Testis (tissue), 2 donors: ENCODE measurements at regions not wholly inside any gene's neighbourhood (a gene's known extent, or its start where the extent isn't known, plus 50 kb on each side); places are given as distances from the start of the nearest gene placed in this dataset.
A peak's percentile ranks its signal among the peaks of the same experiment; 100 is the strongest.

Experiments
- DNase-seq: peaks from one replicate; pipeline ENCODE4 v3.0.0-alpha.2; 2019
- H3K27ac ChIP-seq, 2 donors: fragments of 200-600 bp; sonication (generic); one replicate each; pipeline ENCODE4 v1.5.1; 2019
- H3K27me3 ChIP-seq: fragments of 200-600 bp; sonication (generic); one replicate; pipeline ENCODE4 v1.5.1; 2019
- H3K36me3 ChIP-seq: fragments of 200-600 bp; sonication (generic); one replicate; pipeline ENCODE4 v1.5.1; 2017; ENCODE audit warnings: low read depth; ENCODE audit errors: missing control alignments
- H3K4me1 ChIP-seq: fragments of 200-600 bp; sonication (generic); one replicate; pipeline ENCODE4 v1.5.1; 2019
- H3K4me3 ChIP-seq, 2 donors: fragments of 200-600 bp; sonication (generic); one replicate each; pipeline ENCODE4 v1.5.1; 2017 to 2019
- H3K9me3 ChIP-seq: fragments of 200-600 bp; sonication (generic); one replicate; pipeline ENCODE4 v1.5.1; 2017
- CTCF ChIP-seq, 3 experiments: fragments of 450-650 bp in 2 of 3; fragments of 200-600 bp in 1 of 3; sonication (generic) in 1 of 3; IDR thresholded peaks; one replicate each; pipeline ENCODE4 v1.5.1; 2016 to 2019; ENCODE audit warnings: antibody characterized with exemption in 3 of 3, mild to moderate bottlenecking in 2 of 3, moderate library complexity in 1 of 3
- POLR2A ChIP-seq: fragments of 450-650 bp; IDR thresholded peaks from one replicate; pipeline ENCODE4 v1.6.1; 2017; ENCODE audit warnings: antibody characterized with exemption, mild to moderate bottlenecking, moderate library complexity
- WGBS, 2 donors: methylation state at CpG; one replicate each; pipeline ENCODE4 v1.1.5; 2018; 5-methylcytosine and 5-hydroxymethylcytosine counted together
- intact Hi-C: fragments of 100-400 bp; cut with DNase I; formaldehyde crosslinking; loops from one replicate; pipeline ENCODE4 v1.15.1; 2023; ENCODE audit warnings: low total_unique reads

- Histone ChIP-seq H3K36me3 (no peaks in the 10 kb centered on the region), H3K4me3 (no peak overlapping the region), H3K27ac (no peak overlapping the region), H3K9me3 (no peaks in the 10 kb centered on the region), H3K27me3 (no peaks in the 10 kb centered on the region), H3K4me1 (no peaks in the 10 kb centered on the region)
- intact Hi-C loops, result no loop called here
- TF ChIP-seq CTCF (IDR thresholded peaks at IDR 0.05) (no peak), POLR2A (no peak)
- WGBS, 2 donors, result 43 to 55% methylated on average over 6 of the region's 6 CpGs
- no peak for DNase-seq
Observed at GRCh38 chr16:51763072-51763661, 612.1 kb upstream of the SALL1 start.

GRCh38 chr16:51762081-51762996 is 611.3 kb upstream of the SALL1 start:
- no peaks in the 10 kb centered on the region for H3K9me3 ChIP-seq
- no peaks in the 10 kb centered on the region for H3K36me3 ChIP-seq
- peak overlapping the region; percentile 21 to 32 for H3K4me3 ChIP-seq
- no peak overlapping the region for H3K27ac ChIP-seq
- TF ChIP-seq POLR2A, result no peak
- TF ChIP-seq CTCF (IDR thresholded peaks at IDR 0.05), result peak; percentile 55 to 82 (median 65)
- H3K4me1 ChIP-seq, result no peaks in the 10 kb centered on the region
- DNase-seq, result peak; percentile 87
- intact Hi-C loops, result no loop called here
- 15 to 17% methylated on average over 30 of the region's 30 CpGs for WGBS, 2 donors
- no peaks in the 10 kb centered on the region for H3K27me3 ChIP-seq

GRCh38 chr16:51761001-51761400 is 609.9 kb upstream of the SALL1 start:
- WGBS, 2 donors, result 53 to 67% methylated on average over 9 of the region's 9 CpGs
- no peaks in the 10 kb centered on the region for H3K36me3 ChIP-seq
- no peaks in the 10 kb centered on the region for H3K4me1 ChIP-seq
- H3K27ac ChIP-seq, result no peak overlapping the region
- H3K27me3 ChIP-seq, result no peaks in the 10 kb centered on the region
- intact Hi-C loops, result no loop called here
- no peak overlapping the region for H3K4me3 ChIP-seq
- H3K9me3 ChIP-seq, result no peaks in the 10 kb centered on the region
- TF ChIP-seq POLR2A, result no peak
- no peak for TF ChIP-seq CTCF (IDR thresholded peaks at IDR 0.05)
- DNase-seq, result no peak

GRCh38 chr16:51759999-51760398 is 608.9 kb upstream of the SALL1 start:
- Histone ChIP-seq H3K9me3 (no peaks in the 10 kb centered on the region), H3K27ac (no peak overlapping the region), H3K4me3 (no peak overlapping the region), H3K27me3 (no peaks in the 10 kb centered on the region), H3K4me1 (no peaks in the 10 kb centered on the region), H3K36me3 (no peaks in the 10 kb centered on the region)
- WGBS, 2 donors, result 66 to 72% methylated on average over 5 of the region's 5 CpGs
- no peak for DNase-seq
- intact Hi-C loops, result no loop called here
- TF ChIP-seq POLR2A (no peak), CTCF (IDR thresholded peaks at IDR 0.05) (no peak)
